K562 (cell line): ENCODE measurements at regions not wholly inside any gene's neighbourhood (a gene's known extent, or its start where the extent isn't known, plus 50 kb on each side); places are given as distances from the start of the nearest gene placed in this dataset.

ENCODE experiments used
- CTCF ChIP-seq, 3 experiments: IDR thresholded peaks in 2 of 3; conservative IDR thresholded peaks in 1 of 3; 2 replicates each; pipeline ENCODE4 v1.5.1; 2011 to 2012; ENCODE audit warnings: low read length in 3 of 3, mild to moderate bottlenecking in 3 of 3, control low read depth in 2 of 3, improper control_type of control experiment in 1 of 3, inconsistent platforms in 1 of 3, low read depth in 1 of 3, mixed read lengths in 1 of 3, moderate library complexity in 1 of 3; ENCODE audit not compliant: insufficient read depth in 2 of 3
- DDX20 ChIP-seq: fragments of 450-650 bp; IDR thresholded peaks from 2 replicates; pipeline ENCODE4 v1.6.1; 2016; ENCODE audit warnings: missing genetic modification characterization, low read depth, mild to moderate bottlenecking, missing compliant biosample characterization, moderate library complexity
- ELF4 ChIP-seq: fragments of 450-650 bp; formaldehyde crosslinking; IDR thresholded peaks from 2 replicates; pipeline ENCODE4 v1.4.0; 2022; ENCODE audit warnings: missing genetic modification characterization
- GTF2F1 ChIP-seq: IDR thresholded peaks from 2 replicates; pipeline ENCODE4 v1.6.1; 2011; ENCODE audit warnings: low read depth, low read length, improper control_type of control experiment
- RFX5 ChIP-seq: IDR thresholded peaks from 2 replicates; pipeline ENCODE4 v1.6.1; 2011; ENCODE audit warnings: low read depth, mild to moderate bottlenecking, improper control_type of control experiment, low read length
- ZNF217 ChIP-seq: sonication (generic); formaldehyde crosslinking; IDR thresholded peaks from 2 replicates; pipeline ENCODE4 v1.8.0; 2022; ENCODE audit warnings: mild to moderate bottlenecking, missing genetic modification reagents

- TF ChIP-seq ELF4 (no peak), ZNF217 (CRISPR knock-in tag) (no peak), DDX20 (no peak), RFX5 (no peak), CTCF (IDR thresholded peaks at IDR 0.05 in 2 of 3, conservative IDR thresholded peaks at IDR 0.05 in 1 of 3; ENCODE audit: insufficient read depth in 2 of 3, low read depth in 1 of 3, low read length in 3 of 3) (no peak), GTF2F1 (no peak)
These were observed 464.2 kb downstream of the PTPRU start for GRCh38 chr1:29700491-29700890.
